Psoas muscle (tissue), 7 donors: ENCODE measurements at regions not wholly inside any gene's neighbourhood (a gene's known extent, or its start where the extent isn't known, plus 50 kb on each side); places are given as distances from the start of the nearest gene placed in this dataset.
"Not testable (repeated sequence)": the region's sequence is repeated elsewhere in the genome, so short reads cannot be mapped to it uniquely, and the experiment has no call there.

ENCODE experiments used
- ATAC-seq, 4 donors: fragments of 200-7000 bp; cut with Tn5 transposase; one replicate each; pipeline ENCODE4 v1.9.1; 2020; ENCODE audit warnings: moderate library complexity in 3 of 4, mild to moderate bottlenecking in 2 of 4
- DNase-seq, 2 donors: peaks; one replicate each; pipeline ENCODE4 v3.0.0-alpha.2; 2020
- H3K27ac ChIP-seq: fragments of 200-600 bp; one replicate; pipeline ENCODE4 v1.8.0; 2022
- H3K27me3 ChIP-seq, 3 donors: fragments of 200-600 bp in 1 of 3; one replicate each; pipeline versions ENCODE4 v1.6.1 to v1.8.0; 2013 to 2022; ENCODE audit warnings: low read length in 2 of 3, mild to moderate bottlenecking in 2 of 3, moderate library complexity in 1 of 3; ENCODE audit not compliant: insufficient read depth in 3 of 3
- H3K36me3 ChIP-seq, 2 donors: fragments of 200-600 bp in 1 of 2; one replicate each; pipeline versions ENCODE4 v1.6.1 to v1.8.0; 2013 to 2022; ENCODE audit warnings: low read depth in 1 of 2, mild to moderate bottlenecking in 1 of 2, moderate library complexity in 1 of 2; ENCODE audit not compliant: insufficient read depth in 1 of 2
- H3K4me1 ChIP-seq: fragments of 200-600 bp; one replicate; pipeline ENCODE4 v1.8.0; 2022
- H3K4me3 ChIP-seq: fragments of 200-600 bp; one replicate; pipeline ENCODE4 v1.8.0; 2022; ENCODE audit warnings: mild to moderate bottlenecking
- H3K9me3 ChIP-seq: fragments of 200-600 bp; one replicate; pipeline ENCODE4 v1.8.0; 2022
- WGBS, 3 donors: extraction: QIAGEN DNeasy Blood & Tissue Kit; methylation state at CpG; one replicate each; pipeline versions ENCODE4 v1.1.6 to v1.1.7; 2013; 5-methylcytosine and 5-hydroxymethylcytosine counted together
- intact Hi-C, 2 donors: fragments of 100-400 bp; cut with DNase I; formaldehyde crosslinking; loops; one replicate each; pipeline versions ENCODE4 v1.11.0 to v1.14.2; 2022
- TF ChIP-seq, protein P1 (sequence below): fragments of 200-600 bp; IDR thresholded peaks from one replicate; pipeline ENCODE4 v1.8.0; 2022; ENCODE audit warnings: antibody characterized with exemption
- donor health status: healthy with polysubstance abuse.
- donor health status: DM: no; HTN: no; CAD: no; lungs with moderate emphysema.
- donor health status: Bipolar disorder and iron deficiency.
- donor health status: healthy.
- donor health status: DM: yes; HTN: yes; CAD: no.
- donor health status: DM: no; HTN: no; CAD: no.
- donor health status: DM: yes; HTN: yes; CAD: no.

DNA sequence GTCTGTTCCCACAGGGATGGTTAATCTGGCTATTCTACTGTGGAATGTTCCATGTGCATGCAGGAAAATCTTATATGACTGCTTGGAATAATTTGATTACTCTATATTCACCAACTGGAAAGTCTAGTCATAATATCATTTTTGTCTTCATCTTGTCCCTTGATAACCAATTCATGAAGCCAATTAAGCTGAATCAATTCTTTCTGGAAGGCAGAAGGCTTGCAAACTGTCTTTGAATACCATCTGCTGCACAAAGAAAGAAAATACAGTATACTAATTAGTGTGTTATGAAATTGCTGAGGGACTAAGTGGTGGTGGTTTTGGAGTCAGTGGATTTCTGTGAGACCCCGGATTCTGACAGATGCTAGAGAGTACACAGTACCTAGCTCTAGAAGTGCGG lies 546.5 kb upstream of the MIS18BP1 start:
- ATAC-seq (no peak), DNase-seq (no peak)
- Histone ChIP-seq H3K4me1 (no peaks in the 10 kb centered on the region), H3K9me3 (no peaks in the 10 kb centered on the region), H3K27me3 (peaks cover 0 to 3% (median 0%) of the 10 kb centered on the region in 3 donors), H3K36me3 (no peaks in the 10 kb centered on the region), H3K4me3 (no peak overlapping the region), H3K27ac (no peak overlapping the region)
- WGBS, 3 donors, result 74 to 81% (median 79%) methylated on average over 2 of the region's 2 CpGs
- intact Hi-C loops, result no loop called here
- TF ChIP-seq, protein P1, sequence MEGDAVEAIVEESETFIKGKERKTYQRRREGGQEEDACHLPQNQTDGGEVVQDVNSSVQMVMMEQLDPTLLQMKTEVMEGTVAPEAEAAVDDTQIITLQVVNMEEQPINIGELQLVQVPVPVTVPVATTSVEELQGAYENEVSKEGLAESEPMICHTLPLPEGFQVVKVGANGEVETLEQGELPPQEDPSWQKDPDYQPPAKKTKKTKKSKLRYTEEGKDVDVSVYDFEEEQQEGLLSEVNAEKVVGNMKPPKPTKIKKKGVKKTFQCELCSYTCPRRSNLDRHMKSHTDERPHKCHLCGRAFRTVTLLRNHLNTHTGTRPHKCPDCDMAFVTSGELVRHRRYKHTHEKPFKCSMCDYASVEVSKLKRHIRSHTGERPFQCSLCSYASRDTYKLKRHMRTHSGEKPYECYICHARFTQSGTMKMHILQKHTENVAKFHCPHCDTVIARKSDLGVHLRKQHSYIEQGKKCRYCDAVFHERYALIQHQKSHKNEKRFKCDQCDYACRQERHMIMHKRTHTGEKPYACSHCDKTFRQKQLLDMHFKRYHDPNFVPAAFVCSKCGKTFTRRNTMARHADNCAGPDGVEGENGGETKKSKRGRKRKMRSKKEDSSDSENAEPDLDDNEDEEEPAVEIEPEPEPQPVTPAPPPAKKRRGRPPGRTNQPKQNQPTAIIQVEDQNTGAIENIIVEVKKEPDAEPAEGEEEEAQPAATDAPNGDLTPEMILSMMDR, result no peak

DNA sequence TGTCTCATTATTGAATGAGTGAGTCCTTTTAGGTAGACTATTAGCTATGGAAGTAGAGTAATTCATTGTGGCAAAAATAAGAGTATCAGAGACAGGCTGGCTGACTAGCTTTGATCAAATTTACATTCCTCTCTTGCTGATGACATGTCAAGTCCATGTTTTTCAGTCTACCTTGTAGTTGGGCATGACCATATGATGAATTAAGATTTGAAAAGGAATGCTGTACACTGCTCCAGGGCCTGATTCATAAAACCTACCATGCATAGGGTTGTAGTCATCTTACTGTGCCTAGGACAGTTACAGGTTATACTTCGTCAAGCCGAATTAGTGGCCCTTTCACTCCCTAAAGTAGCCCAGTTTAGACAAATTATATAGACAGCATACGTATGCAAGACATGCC lies 545.7 kb upstream of the MIS18BP1 start:
- Histone ChIP-seq H3K4me3 (no peak overlapping the region), H3K36me3 (no peaks in the 10 kb centered on the region), H3K27ac (no peak overlapping the region), H3K27me3 (peaks cover 0 to 3% (median 0%) of the 10 kb centered on the region in 3 donors), H3K9me3 (no peaks in the 10 kb centered on the region), H3K4me1 (no peaks in the 10 kb centered on the region)
- WGBS, 3 donors, result 79 to 88% (median 87%) methylated on average over 3 of the region's 3 CpGs
- no peak for DNase-seq
- TF ChIP-seq, protein P1, result no peak
- intact Hi-C loops, result no loop called here
- no peak for ATAC-seq

DNA sequence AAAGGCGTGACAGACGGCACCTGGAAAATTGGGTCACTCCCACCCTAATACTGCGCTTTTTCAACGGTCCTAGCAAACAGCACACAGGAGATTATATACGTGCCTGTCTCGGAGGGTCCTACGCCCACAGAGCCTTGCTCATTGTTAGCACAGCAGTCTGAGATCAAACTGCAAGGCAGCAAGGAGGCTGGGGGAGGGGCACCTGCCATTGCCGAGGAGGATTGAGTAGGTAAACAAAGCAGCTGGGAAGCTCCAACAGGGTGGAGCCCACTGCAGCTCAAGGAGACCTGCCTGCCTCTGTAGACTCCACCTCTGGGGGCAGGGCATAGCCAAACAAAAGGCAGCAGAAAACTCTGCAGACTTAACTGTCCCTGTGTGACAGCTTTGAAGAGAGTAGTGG lies 543.0 kb upstream of the MIS18BP1 start:
- H3K36me3 ChIP-seq, H3K27me3 ChIP-seq, H3K4me1 ChIP-seq, H3K9me3 ChIP-seq, H3K4me3 ChIP-seq, ATAC-seq, H3K27ac ChIP-seq, DNase-seq, intact Hi-C loops: not testable (repeated sequence)
- WGBS, 3 donors, result 74 to 76% (median 76%) methylated on average over 8 of the region's 8 CpGs

DNA sequence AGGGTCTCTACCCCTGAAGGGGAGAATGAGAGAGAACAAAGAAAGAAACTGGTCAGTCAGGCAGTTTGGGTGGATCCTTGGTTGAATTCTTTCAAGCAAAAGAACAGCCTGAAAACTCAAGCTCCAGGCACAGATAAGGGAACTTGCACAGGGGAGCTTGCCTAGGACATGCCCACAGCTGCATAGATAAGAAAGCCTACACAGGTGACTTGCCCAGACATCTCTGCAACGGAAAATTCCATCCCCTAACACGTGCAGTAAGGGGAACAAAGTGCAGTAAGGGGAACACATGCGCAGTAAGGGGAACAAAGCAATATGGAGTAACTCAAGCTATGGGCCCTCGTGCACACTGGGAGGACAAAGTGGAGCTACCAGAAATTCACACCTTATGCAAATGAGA lies 540.1 kb upstream of the MIS18BP1 start:
- Histone ChIP-seq H3K9me3 (no peaks in the 10 kb centered on the region), H3K27ac (no peak overlapping the region), H3K36me3 (no peaks in the 10 kb centered on the region), H3K4me3 (no peak overlapping the region), H3K27me3 (no peaks in the 10 kb centered on the region), H3K4me1 (no peaks in the 10 kb centered on the region)
- 79 to 86% (median 84%) methylated on average over 4 of the region's 4 CpGs for WGBS, 3 donors
- TF ChIP-seq, protein P1, result no peak
- DNase-seq (no peak), ATAC-seq (no peak)
- intact Hi-C loops, result no loop called here

DNA sequence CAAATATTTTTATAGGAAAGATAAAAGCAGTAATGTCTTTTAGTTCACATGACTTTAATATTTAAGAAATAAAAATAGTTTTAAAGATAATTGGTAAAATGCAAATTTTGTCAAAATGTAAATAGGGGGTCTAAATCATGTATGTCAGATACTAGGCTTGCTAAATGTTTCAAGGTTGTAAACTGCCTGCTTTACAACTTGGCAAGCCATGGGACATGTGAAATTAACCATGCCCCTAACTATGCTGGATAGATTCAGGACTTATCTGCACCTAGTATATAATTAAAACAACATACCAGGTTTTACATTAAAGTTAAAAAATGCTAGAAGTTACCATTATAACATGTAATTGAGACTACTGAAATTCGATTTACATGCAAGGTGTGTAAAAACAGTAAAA lies 537.3 kb upstream of the MIS18BP1 start:
- WGBS, 3 donors, result 55 to 79% (median 68%) methylated on average over 1 of the region's 1 CpG
- Histone ChIP-seq H3K27ac (no peak overlapping the region), H3K27me3 (no peaks in the 10 kb centered on the region), H3K9me3 (peaks cover 5% of the 10 kb centered on the region), H3K36me3 (no peaks in the 10 kb centered on the region), H3K4me3 (no peak overlapping the region), H3K4me1 (no peaks in the 10 kb centered on the region)
- TF ChIP-seq, protein P1, result no peak
- intact Hi-C loops, result no loop called here
- ATAC-seq (no peak), DNase-seq (no peak)
